H1 (cell line): ENCODE measurements at regions not wholly inside any gene's neighbourhood (a gene's known extent, or its start where the extent isn't known, plus 50 kb on each side); places are given as distances from the start of the nearest gene placed in this dataset.

Experiments used
- CTCF ChIA-PET: fragments of 300-600 bp; sonication (Branson Sonifier 250); formaldehyde crosslinking; loops from one replicate; lab custom pipeline; 2021; ENCODE audit not compliant: partially characterized antibody; lab: Charles Lee
- POLR2A ChIA-PET: fragments of 300-600 bp; sonication (Branson Sonifier 250); formaldehyde crosslinking; loops from one replicate; lab custom pipeline; 2021; ENCODE audit warnings: inconsistent platforms; ENCODE audit not compliant: partially characterized antibody; lab: Charles Lee
- DNase-seq, 2 experiments: peaks; one replicate each; pipeline versions ENCODE4 v3.0.0 to v3.0.0-alpha.2; 2010 to 2022; ENCODE audit warnings: low spot score in 2 of 2, low read depth in 1 of 2, mixed read lengths in 1 of 2
- FAIRE-seq: peaks from 2 replicates; lab custom pipeline; 2011; peaks lifted over from hg19 to GRCh38; lab: Jason Lieb, UNC
- H2AFZ ChIP-seq: 2 replicates; pipeline ENCODE4 v1.8.1; 2012; ENCODE audit warnings: low read length, inconsistent platforms
- H2AK5ac ChIP-seq: 2 replicates; pipeline ENCODE4 v1.6.1; 2013; ENCODE audit warnings: low read depth, low read length
- H2BK120ac ChIP-seq: replicated peaks from 2 replicates; pipeline ENCODE3; 2013; ENCODE audit warnings: low read depth, low read length, inconsistent platforms
- H2BK12ac ChIP-seq: 2 replicates; pipeline ENCODE4 v1.6.1; 2013; ENCODE audit warnings: low read depth, low read length
- H2BK15ac ChIP-seq: 2 replicates; pipeline ENCODE4 v1.6.1; 2013; ENCODE audit warnings: low read length
- H2BK20ac ChIP-seq: 2 replicates; pipeline ENCODE4 v1.6.1; 2013; ENCODE audit warnings: low read length
- H2BK5ac ChIP-seq: 2 replicates; pipeline ENCODE4 v1.6.1; 2013; ENCODE audit warnings: low read depth, low read length
- H3K14ac ChIP-seq: 2 replicates; pipeline ENCODE4 v1.6.1; 2013; ENCODE audit warnings: inconsistent platforms; ENCODE audit not compliant: insufficient read length
- H3K18ac ChIP-seq: 2 replicates; pipeline ENCODE4 v1.6.1; 2013; ENCODE audit warnings: low read length; ENCODE audit errors: extremely low read depth
- H3K23ac ChIP-seq: 2 replicates; pipeline ENCODE4 v1.6.1; 2013; ENCODE audit warnings: inconsistent platforms; ENCODE audit not compliant: insufficient read length
- H3K23me2 ChIP-seq: 2 replicates; pipeline ENCODE4 v1.6.1; 2013; ENCODE audit warnings: low read depth, low read length
- H3K27ac ChIP-seq: 2 replicates; pipeline ENCODE4 v1.6.1; 2011; ENCODE audit warnings: low read depth, low read length, inconsistent platforms
- H3K27me3 ChIP-seq, 4 experiments: replicated peaks in 1 of 4; 1 replicate in 1 of 4; 2 replicates in 3 of 4; pipeline versions ENCODE4 v1.6.1 to v1.8.1; 2011 to 2013; ENCODE audit warnings: low read length in 3 of 4, mild to moderate bottlenecking in 3 of 4, inconsistent platforms in 2 of 4, mixed read lengths in 2 of 4, moderate library complexity in 1 of 4; ENCODE audit not compliant: control insufficient read depth in 3 of 4, insufficient read depth in 3 of 4; ENCODE audit errors: extremely low read depth in 1 of 4
- H3K36me3 ChIP-seq, 4 experiments: 2 replicates each; pipeline versions ENCODE4 v1.6.1 to v1.8.1; 2011 to 2013; ENCODE audit warnings: mild to moderate bottlenecking in 4 of 4, low read length in 3 of 4, moderate library complexity in 2 of 4, control low read depth in 1 of 4, inconsistent platforms in 1 of 4; ENCODE audit not compliant: insufficient read depth in 4 of 4, control insufficient read depth in 2 of 4
- H3K4ac ChIP-seq: replicated peaks from 2 replicates; pipeline ENCODE3; 2013; ENCODE audit warnings: low read length, low read depth, mixed read lengths, inconsistent platforms; ENCODE audit not compliant: insufficient read length
- H3K4me1 ChIP-seq, 4 experiments: replicated peaks in 1 of 4; 1 replicate in 1 of 4; 2 replicates in 3 of 4; pipeline versions ENCODE4 v1.6.1 to v1.8.1; 2011 to 2013; ENCODE audit warnings: low read length in 3 of 4, inconsistent platforms in 2 of 4, mixed read lengths in 1 of 4; ENCODE audit not compliant: insufficient read depth in 4 of 4, control insufficient read depth in 3 of 4
- H3K4me2 ChIP-seq, 2 experiments: 2 replicates each; pipeline versions ENCODE4 v1.6.1 to v1.8.1; 2011 to 2013; ENCODE audit warnings: low read depth in 2 of 2, low read length in 2 of 2, control low read depth in 1 of 2, inconsistent platforms in 1 of 2, mild to moderate bottlenecking in 1 of 2; ENCODE audit not compliant: insufficient read depth in 1 of 2
- H3K4me3 ChIP-seq, 4 experiments: fragments of 200-600, 300-600 bp in 1 of 4; sonication (generic), shearing (Covaris generic), sonication (Bioruptor Twin) in 1 of 4; 2 replicates each; pipeline versions ENCODE4 v1.5.1 to v1.8.1; 2011 to 2016; ENCODE audit warnings: low read length in 4 of 4, low read depth in 3 of 4, control low read depth in 2 of 4, inconsistent platforms in 2 of 4, mild to moderate bottlenecking in 2 of 4, mixed read lengths in 1 of 4, moderate library complexity in 1 of 4; ENCODE audit not compliant: insufficient read depth in 2 of 4; ENCODE audit errors: extremely low read depth in 1 of 4
- H3K56ac ChIP-seq: replicated peaks from 2 replicates; pipeline ENCODE3; 2013; ENCODE audit warnings: low read depth, mild to moderate bottlenecking, mixed read lengths, low read length, inconsistent platforms; ENCODE audit not compliant: insufficient read length
- H3K79me1 ChIP-seq: 2 replicates; pipeline ENCODE4 v1.6.1; 2013; ENCODE audit warnings: low read depth, low read length, control low read depth
- H3K79me2 ChIP-seq, 2 experiments: 2 replicates each; pipeline versions ENCODE4 v1.6.1 to v1.8.1; 2012 to 2013; ENCODE audit warnings: low read length in 2 of 2, mild to moderate bottlenecking in 2 of 2, inconsistent platforms in 1 of 2; ENCODE audit not compliant: insufficient read depth in 2 of 2, control insufficient read depth in 1 of 2
- H3K9ac ChIP-seq, 4 experiments: replicated peaks in 1 of 4; 1 replicate in 1 of 4; 2 replicates in 3 of 4; pipeline versions ENCODE4 v1.6.1 to v1.8.1; 2011 to 2013; ENCODE audit warnings: low read depth in 3 of 4, low read length in 3 of 4, control low read depth in 2 of 4, mild to moderate bottlenecking in 2 of 4, moderate library complexity in 2 of 4, inconsistent platforms in 1 of 4; ENCODE audit errors: extremely low read depth in 1 of 4
- H3K9me3 ChIP-seq, 2 experiments: 2 replicates each; pipeline versions ENCODE4 v1.6.1 to v1.8.1; 2012 to 2013; ENCODE audit warnings: mild to moderate bottlenecking in 2 of 2, moderate library complexity in 2 of 2, control low read depth in 1 of 2, inconsistent platforms in 1 of 2, low read depth in 1 of 2, low read length in 1 of 2, mixed read lengths in 1 of 2; ENCODE audit not compliant: insufficient read depth in 2 of 2
- H4K20me1 ChIP-seq, 2 experiments: replicated peaks in 1 of 2; 2 replicates each; pipeline versions ENCODE3 to v1.8.1; 2011 to 2013; ENCODE audit warnings: inconsistent platforms in 2 of 2, low read length in 2 of 2, mild to moderate bottlenecking in 1 of 2; ENCODE audit not compliant: insufficient read depth in 2 of 2, control insufficient read depth in 1 of 2
- H4K5ac ChIP-seq: 2 replicates; pipeline ENCODE4 v1.6.1; 2013; ENCODE audit warnings: low read length, low read depth, mixed read lengths, inconsistent platforms; ENCODE audit not compliant: insufficient read length
- H4K8ac ChIP-seq: 2 replicates; pipeline ENCODE4 v1.8.0; 2013; ENCODE audit warnings: mild to moderate bottlenecking, moderate library complexity, low read length, inconsistent platforms; ENCODE audit not compliant: insufficient read depth; ENCODE audit errors: extremely low read depth
- H4K91ac ChIP-seq: replicated peaks from 2 replicates; pipeline ENCODE3; 2013; ENCODE audit warnings: low read length, mixed read lengths, inconsistent platforms; ENCODE audit not compliant: insufficient read length
- BRCA1 ChIP-seq: IDR thresholded peaks from 2 replicates; pipeline ENCODE4 v1.6.1; 2012; ENCODE audit warnings: low read depth, low read length, improper control_type of control experiment
- EGR1 ChIP-seq: IDR thresholded peaks from 2 replicates; pipeline ENCODE4 v1.6.1; 2011; ENCODE audit warnings: low read depth, low read length, borderline replicate concordance
- ZNF274 ChIP-seq: IDR thresholded peaks from 2 replicates; pipeline ENCODE4 v1.7.0; 2012; ENCODE audit warnings: low read length, borderline replicate concordance; ENCODE audit errors: extremely low read depth
- WGBS, 2 experiments: shearing (Covaris generic) in 1 of 2; methylation state at CpG; one replicate each; pipeline versions ENCODE4 v1.1.6 to v1.1.7; 2013 to 2015; ENCODE audit warnings: low lambda C conversion rate in 2 of 2, mixed read lengths in 2 of 2, inconsistent platforms in 1 of 2, low coverage in 1 of 2, missing lambda C conversion rate in 1 of 2; ENCODE audit not compliant: insufficient replicate concordance in 2 of 2, insufficient coverage in 1 of 2, insufficient read length in 1 of 2; ENCODE audit errors: extremely low coverage in 1 of 2, missing lambda C conversion rate in 1 of 2; 5-methylcytosine and 5-hydroxymethylcytosine counted together
- TF ChIP-seq, protein P1 (sequence below): IDR thresholded peaks from 2 replicates; pipeline ENCODE4 v1.6.1; 2011; ENCODE audit warnings: low read depth, mild to moderate bottlenecking, low read length; ENCODE audit not compliant: insufficient read depth

DNA sequence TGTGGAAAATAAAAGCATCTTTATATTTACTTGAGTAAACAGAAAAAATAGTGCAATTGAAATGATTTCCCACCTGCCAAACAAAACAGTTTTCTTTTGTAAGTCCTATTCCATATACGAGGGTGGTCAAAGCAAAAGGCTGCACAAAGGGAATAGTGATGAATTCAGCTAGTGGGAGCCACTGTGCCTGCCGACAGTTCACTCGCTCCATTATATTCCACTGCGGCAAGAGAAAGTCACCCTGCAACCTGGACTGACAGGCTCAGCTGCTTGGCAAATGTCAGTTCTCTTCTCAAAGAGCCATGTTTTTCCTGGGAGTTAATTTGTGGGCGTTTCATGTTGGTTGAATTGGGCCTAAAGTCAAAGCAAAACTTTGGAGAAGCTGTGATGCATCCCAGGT, 145.4 kb downstream of the LMO4 start:
- no peak overlapping the region for H3K4me2 ChIP-seq
- no peak overlapping the region for H2BK120ac ChIP-seq
- H3K27ac ChIP-seq: no peak overlapping the region
- no peak overlapping the region for H4K8ac ChIP-seq
- H3K4ac ChIP-seq: no peak overlapping the region
- H3K23ac ChIP-seq: no peak overlapping the region
- no peak overlapping the region for H2AK5ac ChIP-seq
- H3K27me3 ChIP-seq: no peaks in the 10 kb centered on the region; a peak in 1 of 7 replicates
- no peaks in the 10 kb centered on the region for H3K79me2 ChIP-seq
- DNase-seq (no peak), FAIRE-seq (no peak)
- no peaks in the 10 kb centered on the region for H3K36me3 ChIP-seq
- TF ChIP-seq ZNF274 (no peak), EGR1 (no peak), BRCA1 (no peak)
- TF ChIP-seq, protein P1, sequence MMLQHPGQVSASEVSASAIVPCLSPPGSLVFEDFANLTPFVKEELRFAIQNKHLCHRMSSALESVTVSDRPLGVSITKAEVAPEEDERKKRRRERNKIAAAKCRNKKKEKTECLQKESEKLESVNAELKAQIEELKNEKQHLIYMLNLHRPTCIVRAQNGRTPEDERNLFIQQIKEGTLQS: no peak
- no peak overlapping the region for H3K56ac ChIP-seq
- no peak overlapping the region for H3K14ac ChIP-seq
- H4K5ac ChIP-seq: no peak overlapping the region
- H4K20me1 ChIP-seq: no peaks in the 10 kb centered on the region
- no peaks in the 10 kb centered on the region; a peak in 1 of 7 replicates for H3K4me1 ChIP-seq
- no peak overlapping the region for H4K91ac ChIP-seq
- no peak overlapping the region for H2AFZ ChIP-seq
- H3K18ac ChIP-seq: no peak overlapping the region
- H2BK15ac ChIP-seq: no peak overlapping the region
- no peak overlapping the region for H2BK20ac ChIP-seq
- no peak overlapping the region for H2BK5ac ChIP-seq
- H3K9me3 ChIP-seq: no peaks in the 10 kb centered on the region
- H3K9ac ChIP-seq: no peak overlapping the region
- H3K23me2 ChIP-seq: no peaks in the 10 kb centered on the region
- 88% methylated on average over 5 of the region's 5 CpGs; no CpG with 5 or more reads in 1 of the 2 experiments for WGBS, 2 experiments
- no peaks in the 10 kb centered on the region for H3K79me1 ChIP-seq
- no peak overlapping the region for H3K4me3 ChIP-seq
- ChIA-PET POLR2A (interaction anchor here (1.0 kb wide), 1 partner anchor 138 kb away, joined by 3 read pairs; no protein-coding TSS in a partner anchor), CTCF (interaction anchor here (0.9 kb wide), 1 partner anchor 10 kb away, joined by 4 read pairs; no protein-coding TSS in a partner anchor)
- H2BK12ac ChIP-seq: no peak overlapping the region
